NCI-H526 (cell line): ENCODE measurements at regions not wholly inside any gene's neighbourhood (a gene's known extent, or its start where the extent isn't known, plus 50 kb on each side); places are given as distances from the start of the nearest gene placed in this dataset.
"Not testable (repeated sequence)": the region's sequence is repeated elsewhere in the genome, so short reads cannot be mapped to it uniquely, and the experiment has no call there.

Experiments
- DNase-seq, 2 experiments: peaks; one replicate each; lab custom pipeline; 2025; lab: John Stamatoyannopoulos, UW

- no peak for DNase-seq
Measured at GRCh38 chr2:204143216-204144014, 206.9 kb downstream of the ICOS start.

- no peak for DNase-seq
Measured at GRCh38 chr2:204144492-204144891, 207.9 kb downstream of the ICOS start.

- DNase-seq = peak; percentile 72 to 89
Measured at GRCh38 chr2:204145263-204145751, 208.7 kb downstream of the ICOS start.

- no peak for DNase-seq
Measured at GRCh38 chr2:204145791-204146190, 209.2 kb downstream of the ICOS start.

GRCh38 chr2:204147040-204147439 is 210.5 kb downstream of the ICOS start:
- not testable (repeated sequence) for DNase-seq

GRCh38 chr2:204150721-204151120 is 214.2 kb downstream of the ICOS start:
- peak in 1 of 2 experiments; percentile 51 for DNase-seq

- DNase-seq = no peak
Measured at GRCh38 chr2:204152616-204153015, 216.1 kb downstream of the ICOS start.

- DNase-seq = no peak
Measured at GRCh38 chr2:204154863-204155262, 218.3 kb downstream of the ICOS start.

GRCh38 chr2:204156456-204156855 is 219.9 kb downstream of the ICOS start:
- DNase-seq = no peak

GRCh38 chr2:204157684-204158083 is 221.1 kb downstream of the ICOS start:
- DNase-seq = no peak

- no peak for DNase-seq
Measured at GRCh38 chr2:204159526-204159925, 223.0 kb downstream of the ICOS start.

GRCh38 chr2:204160989-204161388 is 224.4 kb downstream of the ICOS start:
- DNase-seq = no peak

- DNase-seq = no peak
Measured at GRCh38 chr2:204161886-204162285, 225.3 kb downstream of the ICOS start.

- DNase-seq = no peak
Measured at GRCh38 chr2:204166961-204167360, 230.4 kb downstream of the ICOS start.

- DNase-seq = not testable (repeated sequence)
Measured at GRCh38 chr2:204167670-204168069, 231.1 kb downstream of the ICOS start.

GRCh38 chr2:204170411-204170810 is 233.8 kb downstream of the ICOS start:
- DNase-seq = no peak

- no peak for DNase-seq
Measured at GRCh38 chr2:204171432-204172144, 235.0 kb downstream of the ICOS start.

GRCh38 chr2:204172145-204172600 is 235.6 kb downstream of the ICOS start:
- DNase-seq = no peak

- no peak for DNase-seq
Measured at GRCh38 chr2:204174034-204174433, 237.5 kb downstream of the ICOS start.

GRCh38 chr2:204175552-204176271 is 239.1 kb downstream of the ICOS start:
- no peak for DNase-seq

- DNase-seq = no peak
Measured at GRCh38 chr2:204176306-204176705, 239.7 kb downstream of the ICOS start.

GRCh38 chr2:204177251-204177976 is 240.9 kb downstream of the ICOS start:
- DNase-seq = no peak
